ENCODE measurements at regions not wholly inside any gene's neighbourhood (a gene's known extent, or its start where the extent isn't known, plus 50 kb on each side); places are given as distances from the start of the nearest gene placed in this dataset.

GRCh38 chr15:45842151-45842550, 207.3 kb downstream of the SQOR start:
- H3K27ac ChIP-seq = no peak overlapping the region
- H3K36me3 ChIP-seq = no peaks in the 10 kb centered on the region
- peaks cover 6% of the 10 kb centered on the region for H3K27me3 ChIP-seq
- no peak for TF ChIP-seq CTCF (IDR thresholded peaks at IDR 0.05)
- no peaks in the 10 kb centered on the region for H3K4me1 ChIP-seq (ENCODE audit: control insufficient read depth in 1 of 2, insufficient read depth in 1 of 2, low read depth in 1 of 2, low read length in 1 of 2)
- H3K4me3 ChIP-seq (ENCODE audit: low read depth in 1 of 2, low read length in 1 of 2) = no peak overlapping the region
- no peaks in the 10 kb centered on the region for H3K9me3 ChIP-seq

GRCh38 chr15:45847645-45848044, 212.8 kb downstream of the SQOR start:
- Histone ChIP-seq H3K27ac (no peak overlapping the region), H3K4me1 (ENCODE audit: control insufficient read depth in 1 of 2, insufficient read depth in 1 of 2, low read depth in 1 of 2, low read length in 1 of 2) (no peaks in the 10 kb centered on the region), H3K36me3 (no peaks in the 10 kb centered on the region), H3K27me3 (no peaks in the 10 kb centered on the region), H3K4me3 (ENCODE audit: low read depth in 1 of 2, low read length in 1 of 2) (no peak overlapping the region), H3K9me3 (no peaks in the 10 kb centered on the region)
- TF ChIP-seq CTCF (IDR thresholded peaks at IDR 0.05) = no peak

- Histone ChIP-seq H3K4me3 (ENCODE audit: low read depth in 1 of 2, low read length in 1 of 2) (no peak overlapping the region), H3K27ac (no peak overlapping the region), H3K4me1 (ENCODE audit: control insufficient read depth in 1 of 2, insufficient read depth in 1 of 2, low read depth in 1 of 2, low read length in 1 of 2) (no peaks in the 10 kb centered on the region), H3K27me3 (no peaks in the 10 kb centered on the region), H3K9me3 (no peaks in the 10 kb centered on the region), H3K36me3 (no peaks in the 10 kb centered on the region)
- no peak for TF ChIP-seq CTCF (IDR thresholded peaks at IDR 0.05)
Measured at GRCh38 chr15:45849136-45849535, 214.3 kb downstream of the SQOR start.

- Histone ChIP-seq H3K27me3 (no peaks in the 10 kb centered on the region), H3K4me3 (ENCODE audit: low read depth in 1 of 2, low read length in 1 of 2) (no peak overlapping the region), H3K36me3 (no peaks in the 10 kb centered on the region), H3K4me1 (ENCODE audit: control insufficient read depth in 1 of 2, insufficient read depth in 1 of 2, low read depth in 1 of 2, low read length in 1 of 2) (no peaks in the 10 kb centered on the region), H3K9me3 (no peaks in the 10 kb centered on the region), H3K27ac (no peak overlapping the region)
- TF ChIP-seq CTCF (IDR thresholded peaks at IDR 0.05) = no peak
Measured at GRCh38 chr15:45854455-45855202, 219.8 kb downstream of the SQOR start.

DNA sequence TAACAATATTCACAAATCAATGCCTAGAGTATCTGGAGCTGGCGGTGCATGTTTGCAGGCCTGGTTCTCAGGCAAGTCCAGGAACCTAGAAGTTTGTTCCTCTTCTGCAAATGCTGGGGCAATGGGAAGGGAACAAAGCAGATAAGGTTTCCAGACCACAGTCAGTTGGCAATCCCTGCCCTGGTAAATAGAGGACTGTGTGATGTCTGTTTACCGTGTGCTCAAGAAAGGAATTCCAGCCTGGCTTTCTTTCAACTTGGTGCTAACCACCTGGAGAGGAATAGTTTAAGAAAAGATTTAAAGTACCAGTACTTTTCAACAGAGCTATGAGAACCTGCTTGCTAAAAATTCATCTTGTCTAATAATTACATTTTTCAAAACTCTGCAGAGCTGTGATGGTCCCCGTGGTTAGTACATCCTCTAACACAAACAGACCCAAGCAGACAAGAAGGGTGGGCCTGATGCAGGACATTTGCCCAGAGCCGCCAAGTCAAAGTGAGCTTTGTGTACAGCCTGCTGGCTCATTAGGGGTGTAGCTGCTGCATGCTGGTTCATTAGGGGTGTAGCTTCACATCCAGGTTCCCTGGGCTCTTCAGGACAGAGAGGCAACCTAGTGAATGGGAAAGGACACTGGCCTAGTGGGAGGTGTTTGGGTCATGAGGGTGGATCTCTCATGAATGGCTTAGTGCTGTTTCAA, 220.5 kb downstream of the SQOR start:
- Histone ChIP-seq H3K4me1 (ENCODE audit: control insufficient read depth in 1 of 2, insufficient read depth in 1 of 2, low read depth in 1 of 2, low read length in 1 of 2) (no peaks in the 10 kb centered on the region), H3K9me3 (no peaks in the 10 kb centered on the region), H3K27me3 (no peaks in the 10 kb centered on the region), H3K4me3 (ENCODE audit: low read depth in 1 of 2, low read length in 1 of 2) (no peak overlapping the region), H3K27ac (no peak overlapping the region), H3K36me3 (no peaks in the 10 kb centered on the region)
- no peak for TF ChIP-seq CTCF (IDR thresholded peaks at IDR 0.05)

Measured in neutrophil (primary cell).